H1 (cell line): ENCODE measurements at regions not wholly inside any gene's neighbourhood (a gene's known extent, or its start where the extent isn't known, plus 50 kb on each side); places are given as distances from the start of the nearest gene placed in this dataset.

Source experiments
- CTCF ChIA-PET: fragments of 300-600 bp; sonication (Branson Sonifier 250); formaldehyde crosslinking; loops from one replicate; lab custom pipeline; 2021; ENCODE audit not compliant: partially characterized antibody; lab: Charles Lee
- POLR2A ChIA-PET: fragments of 300-600 bp; sonication (Branson Sonifier 250); formaldehyde crosslinking; loops from one replicate; lab custom pipeline; 2021; ENCODE audit warnings: inconsistent platforms; ENCODE audit not compliant: partially characterized antibody; lab: Charles Lee
- DNase-seq, 2 experiments: peaks; one replicate each; pipeline versions ENCODE4 v3.0.0 to v3.0.0-alpha.2; 2010 to 2022; ENCODE audit warnings: low spot score in 2 of 2, low read depth in 1 of 2, mixed read lengths in 1 of 2
- FAIRE-seq: peaks from 2 replicates; lab custom pipeline; 2011; peaks lifted over from hg19 to GRCh38; lab: Jason Lieb, UNC
- H2AFZ ChIP-seq: 2 replicates; pipeline ENCODE4 v1.8.1; 2012; ENCODE audit warnings: low read length, inconsistent platforms
- H2AK5ac ChIP-seq: 2 replicates; pipeline ENCODE4 v1.6.1; 2013; ENCODE audit warnings: low read depth, low read length
- H2BK120ac ChIP-seq: replicated peaks from 2 replicates; pipeline ENCODE3; 2013; ENCODE audit warnings: low read depth, low read length, inconsistent platforms
- H2BK12ac ChIP-seq: 2 replicates; pipeline ENCODE4 v1.6.1; 2013; ENCODE audit warnings: low read depth, low read length
- H2BK15ac ChIP-seq: 2 replicates; pipeline ENCODE4 v1.6.1; 2013; ENCODE audit warnings: low read length
- H2BK20ac ChIP-seq: 2 replicates; pipeline ENCODE4 v1.6.1; 2013; ENCODE audit warnings: low read length
- H2BK5ac ChIP-seq: 2 replicates; pipeline ENCODE4 v1.6.1; 2013; ENCODE audit warnings: low read depth, low read length
- H3K14ac ChIP-seq: 2 replicates; pipeline ENCODE4 v1.6.1; 2013; ENCODE audit warnings: inconsistent platforms; ENCODE audit not compliant: insufficient read length
- H3K18ac ChIP-seq: 2 replicates; pipeline ENCODE4 v1.6.1; 2013; ENCODE audit warnings: low read length; ENCODE audit errors: extremely low read depth
- H3K23ac ChIP-seq: 2 replicates; pipeline ENCODE4 v1.6.1; 2013; ENCODE audit warnings: inconsistent platforms; ENCODE audit not compliant: insufficient read length
- H3K23me2 ChIP-seq: 2 replicates; pipeline ENCODE4 v1.6.1; 2013; ENCODE audit warnings: low read depth, low read length
- H3K27ac ChIP-seq: 2 replicates; pipeline ENCODE4 v1.6.1; 2011; ENCODE audit warnings: low read depth, low read length, inconsistent platforms
- H3K27me3 ChIP-seq, 4 experiments: replicated peaks in 1 of 4; 1 replicate in 1 of 4; 2 replicates in 3 of 4; pipeline versions ENCODE4 v1.6.1 to v1.8.1; 2011 to 2013; ENCODE audit warnings: low read length in 3 of 4, mild to moderate bottlenecking in 3 of 4, inconsistent platforms in 2 of 4, mixed read lengths in 2 of 4, moderate library complexity in 1 of 4; ENCODE audit not compliant: control insufficient read depth in 3 of 4, insufficient read depth in 3 of 4; ENCODE audit errors: extremely low read depth in 1 of 4
- H3K36me3 ChIP-seq, 4 experiments: 2 replicates each; pipeline versions ENCODE4 v1.6.1 to v1.8.1; 2011 to 2013; ENCODE audit warnings: mild to moderate bottlenecking in 4 of 4, low read length in 3 of 4, moderate library complexity in 2 of 4, control low read depth in 1 of 4, inconsistent platforms in 1 of 4; ENCODE audit not compliant: insufficient read depth in 4 of 4, control insufficient read depth in 2 of 4
- H3K4ac ChIP-seq: replicated peaks from 2 replicates; pipeline ENCODE3; 2013; ENCODE audit warnings: low read length, low read depth, mixed read lengths, inconsistent platforms; ENCODE audit not compliant: insufficient read length
- H3K4me1 ChIP-seq, 4 experiments: replicated peaks in 1 of 4; 1 replicate in 1 of 4; 2 replicates in 3 of 4; pipeline versions ENCODE4 v1.6.1 to v1.8.1; 2011 to 2013; ENCODE audit warnings: low read length in 3 of 4, inconsistent platforms in 2 of 4, mixed read lengths in 1 of 4; ENCODE audit not compliant: insufficient read depth in 4 of 4, control insufficient read depth in 3 of 4
- H3K4me2 ChIP-seq, 2 experiments: 2 replicates each; pipeline versions ENCODE4 v1.6.1 to v1.8.1; 2011 to 2013; ENCODE audit warnings: low read depth in 2 of 2, low read length in 2 of 2, control low read depth in 1 of 2, inconsistent platforms in 1 of 2, mild to moderate bottlenecking in 1 of 2; ENCODE audit not compliant: insufficient read depth in 1 of 2
- H3K4me3 ChIP-seq, 4 experiments: fragments of 200-600, 300-600 bp in 1 of 4; sonication (generic), shearing (Covaris generic), sonication (Bioruptor Twin) in 1 of 4; 2 replicates each; pipeline versions ENCODE4 v1.5.1 to v1.8.1; 2011 to 2016; ENCODE audit warnings: low read length in 4 of 4, low read depth in 3 of 4, control low read depth in 2 of 4, inconsistent platforms in 2 of 4, mild to moderate bottlenecking in 2 of 4, mixed read lengths in 1 of 4, moderate library complexity in 1 of 4; ENCODE audit not compliant: insufficient read depth in 2 of 4; ENCODE audit errors: extremely low read depth in 1 of 4
- H3K56ac ChIP-seq: replicated peaks from 2 replicates; pipeline ENCODE3; 2013; ENCODE audit warnings: low read depth, mild to moderate bottlenecking, mixed read lengths, low read length, inconsistent platforms; ENCODE audit not compliant: insufficient read length
- H3K79me1 ChIP-seq: 2 replicates; pipeline ENCODE4 v1.6.1; 2013; ENCODE audit warnings: low read depth, low read length, control low read depth
- H3K79me2 ChIP-seq, 2 experiments: 2 replicates each; pipeline versions ENCODE4 v1.6.1 to v1.8.1; 2012 to 2013; ENCODE audit warnings: low read length in 2 of 2, mild to moderate bottlenecking in 2 of 2, inconsistent platforms in 1 of 2; ENCODE audit not compliant: insufficient read depth in 2 of 2, control insufficient read depth in 1 of 2
- H3K9ac ChIP-seq, 4 experiments: replicated peaks in 1 of 4; 1 replicate in 1 of 4; 2 replicates in 3 of 4; pipeline versions ENCODE4 v1.6.1 to v1.8.1; 2011 to 2013; ENCODE audit warnings: low read depth in 3 of 4, low read length in 3 of 4, control low read depth in 2 of 4, mild to moderate bottlenecking in 2 of 4, moderate library complexity in 2 of 4, inconsistent platforms in 1 of 4; ENCODE audit errors: extremely low read depth in 1 of 4
- H3K9me3 ChIP-seq, 2 experiments: 2 replicates each; pipeline versions ENCODE4 v1.6.1 to v1.8.1; 2012 to 2013; ENCODE audit warnings: mild to moderate bottlenecking in 2 of 2, moderate library complexity in 2 of 2, control low read depth in 1 of 2, inconsistent platforms in 1 of 2, low read depth in 1 of 2, low read length in 1 of 2, mixed read lengths in 1 of 2; ENCODE audit not compliant: insufficient read depth in 2 of 2
- H4K20me1 ChIP-seq, 2 experiments: replicated peaks in 1 of 2; 2 replicates each; pipeline versions ENCODE3 to v1.8.1; 2011 to 2013; ENCODE audit warnings: inconsistent platforms in 2 of 2, low read length in 2 of 2, mild to moderate bottlenecking in 1 of 2; ENCODE audit not compliant: insufficient read depth in 2 of 2, control insufficient read depth in 1 of 2
- H4K5ac ChIP-seq: 2 replicates; pipeline ENCODE4 v1.6.1; 2013; ENCODE audit warnings: low read length, low read depth, mixed read lengths, inconsistent platforms; ENCODE audit not compliant: insufficient read length
- H4K8ac ChIP-seq: 2 replicates; pipeline ENCODE4 v1.8.0; 2013; ENCODE audit warnings: mild to moderate bottlenecking, moderate library complexity, low read length, inconsistent platforms; ENCODE audit not compliant: insufficient read depth; ENCODE audit errors: extremely low read depth
- H4K91ac ChIP-seq: replicated peaks from 2 replicates; pipeline ENCODE3; 2013; ENCODE audit warnings: low read length, mixed read lengths, inconsistent platforms; ENCODE audit not compliant: insufficient read length
- CEBPB ChIP-seq: IDR thresholded peaks from 2 replicates; pipeline ENCODE4 v1.6.1; 2012; ENCODE audit warnings: low read depth, low read length
- NRF1 ChIP-seq: IDR thresholded peaks from 2 replicates; pipeline ENCODE4 v1.6.1; 2011; ENCODE audit warnings: mild to moderate bottlenecking, low read depth, low read length, improper control_type of control experiment
- WGBS, 2 experiments: shearing (Covaris generic) in 1 of 2; methylation state at CpG; one replicate each; pipeline versions ENCODE4 v1.1.6 to v1.1.7; 2013 to 2015; ENCODE audit warnings: low lambda C conversion rate in 2 of 2, mixed read lengths in 2 of 2, inconsistent platforms in 1 of 2, low coverage in 1 of 2, missing lambda C conversion rate in 1 of 2; ENCODE audit not compliant: insufficient replicate concordance in 2 of 2, insufficient coverage in 1 of 2, insufficient read length in 1 of 2; ENCODE audit errors: extremely low coverage in 1 of 2, missing lambda C conversion rate in 1 of 2; 5-methylcytosine and 5-hydroxymethylcytosine counted together

DNA sequence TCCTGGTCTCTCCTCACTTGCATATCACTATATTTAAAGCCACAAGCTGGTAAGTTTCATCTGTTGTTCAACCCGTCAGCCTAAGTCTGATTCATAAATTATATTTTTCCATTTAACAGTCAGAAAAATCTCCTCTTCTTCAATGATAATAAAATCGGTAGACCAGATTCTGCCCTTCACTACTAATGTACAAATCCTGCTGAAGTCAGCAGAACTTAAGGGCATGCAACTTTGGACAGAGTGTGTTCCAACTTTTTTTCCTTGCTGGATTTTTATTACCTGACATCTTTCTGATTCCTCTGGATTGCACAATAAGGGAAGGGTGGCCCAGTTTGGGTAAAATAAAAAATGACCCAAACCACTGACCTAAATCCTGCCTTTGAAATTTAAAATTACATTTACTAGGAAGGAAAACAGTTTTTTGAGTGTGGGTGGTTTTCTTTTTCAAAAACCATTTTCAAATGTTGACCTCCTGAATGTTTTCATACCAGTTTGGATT is 125.4 kb upstream of the DIO2 start:
- Histone ChIP-seq H3K36me3 (no peaks in the 10 kb centered on the region), H3K23me2 (no peaks in the 10 kb centered on the region), H3K56ac (no peak overlapping the region), H2AFZ (no peak overlapping the region), H4K8ac (no peak overlapping the region), H3K4me1 (no peaks in the 10 kb centered on the region), H3K9me3 (no peaks in the 10 kb centered on the region), H3K79me1 (no peaks in the 10 kb centered on the region), H3K18ac (no peak overlapping the region), H2AK5ac (no peak overlapping the region), H3K9ac (no peak overlapping the region), H3K23ac (no peak overlapping the region), H3K27ac (no peak overlapping the region), H3K4me2 (no peak overlapping the region), H3K4me3 (no peak overlapping the region), H2BK5ac (no peak overlapping the region), H4K20me1 (no peaks in the 10 kb centered on the region), H3K27me3 (no peaks in the 10 kb centered on the region), H3K14ac (no peak overlapping the region), H2BK12ac (no peak overlapping the region), H4K5ac (no peak overlapping the region), H4K91ac (no peak overlapping the region), H2BK15ac (no peak overlapping the region), H2BK120ac (no peak overlapping the region), H3K79me2 (no peaks in the 10 kb centered on the region), H2BK20ac (no peak overlapping the region), H3K4ac (no peak overlapping the region)
- ChIA-PET CTCF (interaction anchor here (0.7 to 1.6 kb wide), 3 partner anchors 20 to 1369 kb away, joined by 3 to 6 read pairs (median 5); no protein-coding TSS in a partner anchor), POLR2A (no interaction called here)
- FAIRE-seq, result no peak
- no peak for TF ChIP-seq NRF1
- TF ChIP-seq CEBPB, result peak; percentile 37; the same call in 1 of the 2 replicates
- DNase-seq, result no peak
- 87% methylated on average over 2 of the region's 2 CpGs; no CpG with 5 or more reads in 1 of the 2 experiments for WGBS, 2 experiments
